Activated naive CD8-positive, alpha-beta T cell treated with anti-CD3 and anti-CD28 coated beads, Interleukin-2, amount 50 U/mL, for 24 hours (primary cell): ENCODE measurements at regions not wholly inside any gene's neighbourhood (a gene's known extent, or its start where the extent isn't known, plus 50 kb on each side); places are given as distances from the start of the nearest gene placed in this dataset.

ENCODE experiments used
- ATAC-seq: fragments of 150-1000 bp; cut with Tn5 transposase; one replicate; pipeline ENCODE4 v1.10.0; 2021
- DNase-seq: peaks from one replicate; pipeline ENCODE4 v3.0.0; 2021
- H3K27ac Mint-ChIP-seq: one replicate; pipeline ENCODE4 v1.8.0; 2021; ENCODE audit warnings: mild to moderate bottlenecking, mixed read lengths
- H3K27me3 Mint-ChIP-seq: one replicate; pipeline ENCODE4 v1.8.0; 2021; ENCODE audit warnings: mixed read lengths
- H3K36me3 Mint-ChIP-seq: one replicate; pipeline ENCODE4 v1.8.0; 2021; ENCODE audit warnings: low read depth, mixed read lengths
- H3K4me1 Mint-ChIP-seq: one replicate; pipeline ENCODE4 v1.8.0; 2021; ENCODE audit warnings: mixed read lengths
- H3K4me3 Mint-ChIP-seq: one replicate; pipeline ENCODE4 v1.8.0; 2021; ENCODE audit warnings: mild to moderate bottlenecking, moderate library complexity, mixed read lengths
- H3K9me3 Mint-ChIP-seq: one replicate; pipeline ENCODE4 v1.8.0; 2021; ENCODE audit warnings: mixed read lengths

DNA sequence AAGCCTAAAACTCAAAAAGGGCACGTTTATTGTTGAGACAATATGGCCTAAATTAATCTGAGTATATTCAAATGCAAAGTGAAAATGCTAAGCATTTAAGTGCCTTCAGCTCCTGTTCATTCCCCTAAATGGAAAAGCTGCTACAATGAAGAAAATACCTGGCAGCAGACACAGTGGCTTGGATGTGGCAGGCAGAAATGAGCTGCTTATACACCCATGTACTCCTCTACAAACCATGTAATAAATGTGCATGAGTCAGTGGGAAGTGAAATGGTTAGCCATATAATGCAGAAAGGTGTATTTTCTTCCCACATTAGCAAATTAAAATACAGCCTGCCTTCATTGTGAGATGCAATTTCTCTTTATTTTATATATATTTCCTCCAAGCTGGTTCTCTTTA lies 859.2 kb upstream of the SEMA6A start:
- DNase-seq (no peak), ATAC-seq (no peak)
- Mint-ChIP-seq H3K27ac (no peak overlapping the region), H3K9me3 (no peaks in the 10 kb centered on the region), H3K27me3 (no peaks in the 10 kb centered on the region), H3K4me3 (no peak overlapping the region), H3K36me3 (no peaks in the 10 kb centered on the region), H3K4me1 (no peaks in the 10 kb centered on the region)

GRCh38 chr5:117431091-117431490 lies 856.5 kb upstream of the SEMA6A start:
- Mint-ChIP-seq H3K4me3 (no peak overlapping the region), H3K9me3 (no peaks in the 10 kb centered on the region), H3K27me3 (no peaks in the 10 kb centered on the region), H3K27ac (no peak overlapping the region), H3K36me3 (no peaks in the 10 kb centered on the region), H3K4me1 (no peaks in the 10 kb centered on the region)
- DNase-seq (no peak), ATAC-seq (no peak)

DNA sequence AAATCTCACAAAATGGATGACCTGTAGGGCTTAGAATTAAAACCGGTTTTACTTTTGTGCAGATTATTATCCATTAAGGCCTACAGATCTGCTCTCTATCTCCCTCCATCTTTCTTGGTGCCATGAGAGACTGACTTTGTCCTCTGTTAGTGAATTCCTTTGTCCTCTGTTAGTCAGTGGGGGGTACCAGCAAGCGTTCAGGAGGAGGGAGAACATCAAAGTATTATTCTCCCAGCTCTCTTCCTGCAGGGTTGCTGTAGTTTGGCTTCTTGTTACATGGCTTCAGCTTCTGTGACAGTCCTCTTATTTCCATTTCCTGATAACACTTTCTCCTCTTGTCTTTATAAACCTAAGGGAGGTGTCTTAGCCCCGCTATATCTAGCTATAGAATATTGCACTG lies 850.5 kb upstream of the SEMA6A start:
- no peak overlapping the region for H3K4me3 Mint-ChIP-seq
- no peaks in the 10 kb centered on the region for H3K36me3 Mint-ChIP-seq
- ATAC-seq (no peak), DNase-seq (no peak)
- peaks cover 4% of the 10 kb centered on the region for H3K9me3 Mint-ChIP-seq
- no peaks in the 10 kb centered on the region for H3K4me1 Mint-ChIP-seq
- H3K27me3 Mint-ChIP-seq, result no peaks in the 10 kb centered on the region
- no peak overlapping the region for H3K27ac Mint-ChIP-seq

GRCh38 chr5:117424559-117424958 lies 849.9 kb upstream of the SEMA6A start:
- no peak for DNase-seq
- no peaks in the 10 kb centered on the region for H3K4me1 Mint-ChIP-seq
- H3K4me3 Mint-ChIP-seq, result no peak overlapping the region
- H3K36me3 Mint-ChIP-seq, result no peaks in the 10 kb centered on the region
- no peak overlapping the region for H3K27ac Mint-ChIP-seq
- no peak for ATAC-seq
- H3K27me3 Mint-ChIP-seq, result no peaks in the 10 kb centered on the region
- peaks cover 4% of the 10 kb centered on the region for H3K9me3 Mint-ChIP-seq

DNA sequence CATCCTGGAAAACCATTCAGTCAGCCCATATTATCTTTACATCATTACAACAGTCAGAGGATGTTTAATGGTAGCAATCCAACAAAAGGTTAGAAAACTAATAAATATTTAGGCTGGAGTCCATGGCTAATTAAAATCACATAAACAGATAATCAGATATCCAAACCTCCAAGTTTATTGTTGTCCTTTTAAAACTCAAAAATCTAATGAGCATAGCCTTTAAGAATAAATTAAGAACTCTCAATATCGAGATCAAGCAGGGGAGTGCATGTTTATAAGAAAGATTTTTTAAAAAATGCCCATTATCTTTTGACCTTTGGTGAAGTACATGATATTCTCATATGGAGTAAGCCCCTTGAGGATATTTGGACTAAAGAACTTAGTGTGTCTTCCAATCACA lies 842.9 kb upstream of the SEMA6A start:
- Mint-ChIP-seq H3K27me3 (no peaks in the 10 kb centered on the region), H3K9me3 (no peaks in the 10 kb centered on the region), H3K4me3 (no peak overlapping the region), H3K36me3 (no peaks in the 10 kb centered on the region), H3K4me1 (no peaks in the 10 kb centered on the region), H3K27ac (no peak overlapping the region)
- DNase-seq (no peak), ATAC-seq (no peak)

DNA sequence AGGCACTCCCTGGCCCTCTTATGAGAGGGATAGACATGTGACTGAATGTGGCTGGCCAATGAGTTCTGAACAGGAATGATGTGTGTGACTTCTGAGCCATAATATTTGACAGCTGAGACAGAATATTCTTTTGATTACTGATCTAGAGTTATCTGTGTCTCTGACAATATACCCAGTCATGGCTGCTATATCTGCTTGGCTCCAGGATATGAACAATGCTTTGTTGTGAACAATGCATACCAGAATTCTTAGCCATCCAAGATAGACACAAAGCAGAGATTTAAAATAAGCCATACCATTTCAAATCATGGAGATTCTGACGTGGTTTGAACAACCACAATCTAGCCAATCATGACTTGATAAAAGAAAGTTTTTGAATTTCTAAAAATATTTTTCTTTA lies 840.3 kb upstream of the SEMA6A start:
- Mint-ChIP-seq H3K27me3 (no peaks in the 10 kb centered on the region), H3K27ac (no peak overlapping the region), H3K9me3 (no peaks in the 10 kb centered on the region), H3K36me3 (no peaks in the 10 kb centered on the region), H3K4me1 (no peaks in the 10 kb centered on the region), H3K4me3 (no peak overlapping the region)
- ATAC-seq, result no peak
- DNase-seq, result no peak

- no peak for DNase-seq
- Mint-ChIP-seq H3K27ac (no peak overlapping the region), H3K36me3 (no peaks in the 10 kb centered on the region), H3K9me3 (peaks cover 4% of the 10 kb centered on the region), H3K4me1 (no peaks in the 10 kb centered on the region), H3K27me3 (no peaks in the 10 kb centered on the region), H3K4me3 (no peak overlapping the region)
- no peak for ATAC-seq
Measured at GRCh38 chr5:117411701-117412100, 837.1 kb upstream of the SEMA6A start.

GRCh38 chr5:117405197-117405596 lies 830.6 kb upstream of the SEMA6A start:
- H3K9me3 Mint-ChIP-seq, result peaks cover 4% of the 10 kb centered on the region
- H3K4me3 Mint-ChIP-seq, result no peak overlapping the region
- no peak overlapping the region for H3K27ac Mint-ChIP-seq
- no peak for ATAC-seq
- no peaks in the 10 kb centered on the region for H3K4me1 Mint-ChIP-seq
- no peak for DNase-seq
- no peaks in the 10 kb centered on the region for H3K36me3 Mint-ChIP-seq
- H3K27me3 Mint-ChIP-seq, result no peaks in the 10 kb centered on the region

GRCh38 chr5:117394506-117395157 lies 820.0 kb upstream of the SEMA6A start:
- no peaks in the 10 kb centered on the region for H3K27me3 Mint-ChIP-seq
- H3K36me3 Mint-ChIP-seq, result no peaks in the 10 kb centered on the region
- peaks cover 5% of the 10 kb centered on the region for H3K9me3 Mint-ChIP-seq
- no peak overlapping the region for H3K4me3 Mint-ChIP-seq
- ATAC-seq (no peak), DNase-seq (no peak)
- no peaks in the 10 kb centered on the region for H3K4me1 Mint-ChIP-seq
- H3K27ac Mint-ChIP-seq, result no peak overlapping the region

GRCh38 chr5:117393125-117393524 lies 818.5 kb upstream of the SEMA6A start:
- H3K36me3 Mint-ChIP-seq, result no peaks in the 10 kb centered on the region
- H3K4me3 Mint-ChIP-seq, result no peak overlapping the region
- DNase-seq (no peak), ATAC-seq (no peak)
- no peaks in the 10 kb centered on the region for H3K27me3 Mint-ChIP-seq
- no peak overlapping the region for H3K27ac Mint-ChIP-seq
- peaks cover 5% of the 10 kb centered on the region for H3K9me3 Mint-ChIP-seq
- H3K4me1 Mint-ChIP-seq, result no peaks in the 10 kb centered on the region

DNA sequence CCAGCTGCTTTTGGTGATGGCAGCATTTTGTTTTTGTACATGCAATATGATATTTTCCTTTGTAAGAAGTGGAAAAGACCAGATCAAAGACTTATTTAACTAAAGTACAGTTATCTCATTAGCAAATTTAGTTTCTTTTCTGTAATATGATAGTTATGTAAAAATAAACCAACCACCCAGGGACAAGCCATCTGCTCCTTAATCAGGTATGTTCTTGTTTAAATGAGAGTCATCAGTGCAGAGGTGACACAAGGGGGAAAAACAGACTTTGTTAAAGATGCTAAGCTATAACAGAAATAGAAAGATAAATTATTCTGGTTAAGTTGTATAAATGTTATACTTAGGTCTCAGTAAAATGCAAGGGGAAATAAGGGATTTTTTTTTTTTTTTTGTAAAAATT lies 805.7 kb upstream of the SEMA6A start:
- Mint-ChIP-seq H3K36me3 (no peaks in the 10 kb centered on the region), H3K9me3 (no peaks in the 10 kb centered on the region), H3K4me1 (no peaks in the 10 kb centered on the region), H3K27ac (no peak overlapping the region), H3K4me3 (no peak overlapping the region), H3K27me3 (no peaks in the 10 kb centered on the region)
- DNase-seq (no peak), ATAC-seq (no peak)

DNA sequence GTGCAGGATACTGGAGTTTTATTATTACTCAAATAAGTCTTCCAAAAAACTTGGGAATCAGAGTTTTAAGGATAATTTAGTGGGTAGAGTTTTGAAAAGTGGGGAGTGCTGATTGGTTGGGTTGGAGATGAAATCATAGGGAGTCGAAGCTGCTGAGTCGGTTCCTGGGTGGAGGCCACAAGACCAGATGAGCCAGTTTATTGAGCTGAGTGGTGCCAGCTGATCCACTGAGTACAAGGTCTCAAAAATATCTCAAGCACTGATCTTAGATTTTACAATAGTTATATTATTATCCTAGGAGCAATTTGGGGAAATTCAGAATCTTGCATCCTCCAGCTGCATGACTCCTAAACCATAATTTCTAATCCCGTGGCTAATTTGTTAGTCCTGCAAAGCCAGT lies 804.9 kb upstream of the SEMA6A start:
- H3K4me1 Mint-ChIP-seq, result no peaks in the 10 kb centered on the region
- no peaks in the 10 kb centered on the region for H3K9me3 Mint-ChIP-seq
- DNase-seq (no peak), ATAC-seq (no peak)
- H3K27me3 Mint-ChIP-seq, result no peaks in the 10 kb centered on the region
- H3K36me3 Mint-ChIP-seq, result no peaks in the 10 kb centered on the region
- H3K4me3 Mint-ChIP-seq, result no peak overlapping the region
- no peak overlapping the region for H3K27ac Mint-ChIP-seq

DNA sequence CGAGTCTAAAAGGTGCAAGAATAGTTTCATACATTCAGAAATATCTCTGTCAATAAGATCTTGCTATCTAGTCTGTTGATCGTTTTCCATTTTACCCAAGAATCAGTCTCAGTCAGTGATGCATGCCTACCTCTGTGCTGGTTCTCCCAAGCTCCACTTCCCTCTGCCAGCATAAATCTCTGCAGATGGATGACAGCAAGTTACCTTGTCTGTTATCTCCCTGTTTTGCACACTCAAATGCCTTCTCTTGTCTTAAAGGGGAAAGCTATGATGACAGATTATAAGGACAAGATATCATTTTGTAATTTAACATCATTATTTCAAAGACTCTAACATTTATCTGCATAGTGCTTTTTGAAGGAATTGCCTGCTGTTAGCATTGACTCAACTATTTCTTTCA lies 802.1 kb upstream of the SEMA6A start:
- no peak for ATAC-seq
- H3K27me3 Mint-ChIP-seq, result no peaks in the 10 kb centered on the region
- peaks cover 4% of the 10 kb centered on the region for H3K9me3 Mint-ChIP-seq
- H3K27ac Mint-ChIP-seq, result no peak overlapping the region
- no peaks in the 10 kb centered on the region for H3K4me1 Mint-ChIP-seq
- no peak overlapping the region for H3K4me3 Mint-ChIP-seq
- no peak for DNase-seq
- no peaks in the 10 kb centered on the region for H3K36me3 Mint-ChIP-seq

GRCh38 chr5:117359895-117360294 lies 785.3 kb upstream of the SEMA6A start:
- DNase-seq, result no peak
- no peak for ATAC-seq
- Mint-ChIP-seq H3K9me3 (no peaks in the 10 kb centered on the region), H3K4me1 (no peaks in the 10 kb centered on the region), H3K27me3 (no peaks in the 10 kb centered on the region), H3K27ac (no peak overlapping the region), H3K36me3 (no peaks in the 10 kb centered on the region), H3K4me3 (no peak overlapping the region)

DNA sequence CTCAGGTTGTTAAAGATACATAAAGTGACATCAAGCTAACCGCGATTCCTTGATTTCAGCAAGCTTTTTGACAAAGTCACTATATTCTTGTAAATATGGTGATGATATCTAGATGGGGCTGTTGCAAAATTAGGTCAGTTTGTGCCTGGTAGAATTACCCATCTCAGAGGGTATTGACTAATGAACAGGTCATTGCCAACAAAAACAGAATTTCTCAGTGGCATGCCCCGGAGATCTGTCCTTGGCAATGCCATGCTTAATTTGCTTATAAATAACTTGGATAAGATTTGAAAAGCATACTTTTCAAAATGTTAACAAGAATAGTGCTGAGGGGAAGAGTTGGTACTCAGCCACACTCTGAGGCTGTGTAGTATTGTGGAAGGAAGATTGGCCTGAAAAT lies 783.3 kb upstream of the SEMA6A start:
- no peak for DNase-seq
- Mint-ChIP-seq H3K9me3 (no peaks in the 10 kb centered on the region), H3K4me3 (no peak overlapping the region), H3K27me3 (no peaks in the 10 kb centered on the region), H3K27ac (no peak overlapping the region), H3K36me3 (no peaks in the 10 kb centered on the region), H3K4me1 (no peaks in the 10 kb centered on the region)
- ATAC-seq, result no peak

DNA sequence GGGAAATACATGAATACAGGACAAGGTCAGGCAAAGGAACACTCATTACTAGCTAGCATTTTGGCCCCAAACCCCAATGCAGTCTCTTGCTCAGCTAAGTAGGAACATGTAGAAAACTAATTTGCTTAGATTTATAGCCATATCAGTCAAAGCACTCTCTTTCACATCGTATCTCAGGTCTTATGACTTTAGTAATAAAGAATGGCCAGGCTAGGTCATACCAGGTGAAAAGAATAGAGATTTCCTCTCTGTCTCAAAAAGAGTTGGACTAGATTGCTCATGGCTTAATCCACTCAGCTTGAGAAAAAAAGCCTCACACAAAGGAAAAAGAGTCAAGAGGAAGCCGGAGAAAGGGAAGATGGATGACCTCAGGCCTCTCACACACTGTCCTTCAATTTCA lies 772.7 kb upstream of the SEMA6A start:
- Mint-ChIP-seq H3K4me1 (no peaks in the 10 kb centered on the region), H3K27me3 (no peaks in the 10 kb centered on the region), H3K4me3 (no peak overlapping the region), H3K36me3 (no peaks in the 10 kb centered on the region), H3K9me3 (no peaks in the 10 kb centered on the region), H3K27ac (no peak overlapping the region)
- no peak for ATAC-seq
- no peak for DNase-seq
